H1 (cell line): ENCODE measurements at regions not wholly inside any gene's neighbourhood (a gene's known extent, or its start where the extent isn't known, plus 50 kb on each side); places are given as distances from the start of the nearest gene placed in this dataset.

Experiments
- CTCF ChIA-PET: fragments of 300-600 bp; sonication (Branson Sonifier 250); formaldehyde crosslinking; loops from one replicate; lab custom pipeline; 2021; ENCODE audit not compliant: partially characterized antibody; lab: Charles Lee
- POLR2A ChIA-PET: fragments of 300-600 bp; sonication (Branson Sonifier 250); formaldehyde crosslinking; loops from one replicate; lab custom pipeline; 2021; ENCODE audit warnings: inconsistent platforms; ENCODE audit not compliant: partially characterized antibody; lab: Charles Lee
- DNase-seq, 2 experiments: peaks; one replicate each; pipeline versions ENCODE4 v3.0.0 to v3.0.0-alpha.2; 2010 to 2022; ENCODE audit warnings: low spot score in 2 of 2, low read depth in 1 of 2, mixed read lengths in 1 of 2
- FAIRE-seq: peaks from 2 replicates; lab custom pipeline; 2011; peaks lifted over from hg19 to GRCh38; lab: Jason Lieb, UNC
- H2AFZ ChIP-seq: 2 replicates; pipeline ENCODE4 v1.8.1; 2012; ENCODE audit warnings: low read length, inconsistent platforms
- H2AK5ac ChIP-seq: 2 replicates; pipeline ENCODE4 v1.6.1; 2013; ENCODE audit warnings: low read depth, low read length
- H2BK120ac ChIP-seq: replicated peaks from 2 replicates; pipeline ENCODE3; 2013; ENCODE audit warnings: low read depth, low read length, inconsistent platforms
- H2BK12ac ChIP-seq: 2 replicates; pipeline ENCODE4 v1.6.1; 2013; ENCODE audit warnings: low read depth, low read length
- H2BK15ac ChIP-seq: 2 replicates; pipeline ENCODE4 v1.6.1; 2013; ENCODE audit warnings: low read length
- H2BK20ac ChIP-seq: 2 replicates; pipeline ENCODE4 v1.6.1; 2013; ENCODE audit warnings: low read length
- H2BK5ac ChIP-seq: 2 replicates; pipeline ENCODE4 v1.6.1; 2013; ENCODE audit warnings: low read depth, low read length
- H3K14ac ChIP-seq: 2 replicates; pipeline ENCODE4 v1.6.1; 2013; ENCODE audit warnings: inconsistent platforms; ENCODE audit not compliant: insufficient read length
- H3K18ac ChIP-seq: 2 replicates; pipeline ENCODE4 v1.6.1; 2013; ENCODE audit warnings: low read length; ENCODE audit errors: extremely low read depth
- H3K23ac ChIP-seq: 2 replicates; pipeline ENCODE4 v1.6.1; 2013; ENCODE audit warnings: inconsistent platforms; ENCODE audit not compliant: insufficient read length
- H3K23me2 ChIP-seq: 2 replicates; pipeline ENCODE4 v1.6.1; 2013; ENCODE audit warnings: low read depth, low read length
- H3K27ac ChIP-seq: 2 replicates; pipeline ENCODE4 v1.6.1; 2011; ENCODE audit warnings: low read depth, low read length, inconsistent platforms
- H3K27me3 ChIP-seq, 4 experiments: replicated peaks in 1 of 4; 1 replicate in 1 of 4; 2 replicates in 3 of 4; pipeline versions ENCODE4 v1.6.1 to v1.8.1; 2011 to 2013; ENCODE audit warnings: low read length in 3 of 4, mild to moderate bottlenecking in 3 of 4, inconsistent platforms in 2 of 4, mixed read lengths in 2 of 4, moderate library complexity in 1 of 4; ENCODE audit not compliant: control insufficient read depth in 3 of 4, insufficient read depth in 3 of 4; ENCODE audit errors: extremely low read depth in 1 of 4
- H3K36me3 ChIP-seq, 4 experiments: 2 replicates each; pipeline versions ENCODE4 v1.6.1 to v1.8.1; 2011 to 2013; ENCODE audit warnings: mild to moderate bottlenecking in 4 of 4, low read length in 3 of 4, moderate library complexity in 2 of 4, control low read depth in 1 of 4, inconsistent platforms in 1 of 4; ENCODE audit not compliant: insufficient read depth in 4 of 4, control insufficient read depth in 2 of 4
- H3K4ac ChIP-seq: replicated peaks from 2 replicates; pipeline ENCODE3; 2013; ENCODE audit warnings: low read length, low read depth, mixed read lengths, inconsistent platforms; ENCODE audit not compliant: insufficient read length
- H3K4me1 ChIP-seq, 4 experiments: replicated peaks in 1 of 4; 1 replicate in 1 of 4; 2 replicates in 3 of 4; pipeline versions ENCODE4 v1.6.1 to v1.8.1; 2011 to 2013; ENCODE audit warnings: low read length in 3 of 4, inconsistent platforms in 2 of 4, mixed read lengths in 1 of 4; ENCODE audit not compliant: insufficient read depth in 4 of 4, control insufficient read depth in 3 of 4
- H3K4me2 ChIP-seq, 2 experiments: 2 replicates each; pipeline versions ENCODE4 v1.6.1 to v1.8.1; 2011 to 2013; ENCODE audit warnings: low read depth in 2 of 2, low read length in 2 of 2, control low read depth in 1 of 2, inconsistent platforms in 1 of 2, mild to moderate bottlenecking in 1 of 2; ENCODE audit not compliant: insufficient read depth in 1 of 2
- H3K4me3 ChIP-seq, 4 experiments: fragments of 200-600, 300-600 bp in 1 of 4; sonication (generic), shearing (Covaris generic), sonication (Bioruptor Twin) in 1 of 4; 2 replicates each; pipeline versions ENCODE4 v1.5.1 to v1.8.1; 2011 to 2016; ENCODE audit warnings: low read length in 4 of 4, low read depth in 3 of 4, control low read depth in 2 of 4, inconsistent platforms in 2 of 4, mild to moderate bottlenecking in 2 of 4, mixed read lengths in 1 of 4, moderate library complexity in 1 of 4; ENCODE audit not compliant: insufficient read depth in 2 of 4; ENCODE audit errors: extremely low read depth in 1 of 4
- H3K56ac ChIP-seq: replicated peaks from 2 replicates; pipeline ENCODE3; 2013; ENCODE audit warnings: low read depth, mild to moderate bottlenecking, mixed read lengths, low read length, inconsistent platforms; ENCODE audit not compliant: insufficient read length
- H3K79me1 ChIP-seq: 2 replicates; pipeline ENCODE4 v1.6.1; 2013; ENCODE audit warnings: low read depth, low read length, control low read depth
- H3K79me2 ChIP-seq, 2 experiments: 2 replicates each; pipeline versions ENCODE4 v1.6.1 to v1.8.1; 2012 to 2013; ENCODE audit warnings: low read length in 2 of 2, mild to moderate bottlenecking in 2 of 2, inconsistent platforms in 1 of 2; ENCODE audit not compliant: insufficient read depth in 2 of 2, control insufficient read depth in 1 of 2
- H3K9ac ChIP-seq, 4 experiments: replicated peaks in 1 of 4; 1 replicate in 1 of 4; 2 replicates in 3 of 4; pipeline versions ENCODE4 v1.6.1 to v1.8.1; 2011 to 2013; ENCODE audit warnings: low read depth in 3 of 4, low read length in 3 of 4, control low read depth in 2 of 4, mild to moderate bottlenecking in 2 of 4, moderate library complexity in 2 of 4, inconsistent platforms in 1 of 4; ENCODE audit errors: extremely low read depth in 1 of 4
- H3K9me3 ChIP-seq, 2 experiments: 2 replicates each; pipeline versions ENCODE4 v1.6.1 to v1.8.1; 2012 to 2013; ENCODE audit warnings: mild to moderate bottlenecking in 2 of 2, moderate library complexity in 2 of 2, control low read depth in 1 of 2, inconsistent platforms in 1 of 2, low read depth in 1 of 2, low read length in 1 of 2, mixed read lengths in 1 of 2; ENCODE audit not compliant: insufficient read depth in 2 of 2
- H4K20me1 ChIP-seq, 2 experiments: replicated peaks in 1 of 2; 2 replicates each; pipeline versions ENCODE3 to v1.8.1; 2011 to 2013; ENCODE audit warnings: inconsistent platforms in 2 of 2, low read length in 2 of 2, mild to moderate bottlenecking in 1 of 2; ENCODE audit not compliant: insufficient read depth in 2 of 2, control insufficient read depth in 1 of 2
- H4K5ac ChIP-seq: 2 replicates; pipeline ENCODE4 v1.6.1; 2013; ENCODE audit warnings: low read length, low read depth, mixed read lengths, inconsistent platforms; ENCODE audit not compliant: insufficient read length
- H4K8ac ChIP-seq: 2 replicates; pipeline ENCODE4 v1.8.0; 2013; ENCODE audit warnings: mild to moderate bottlenecking, moderate library complexity, low read length, inconsistent platforms; ENCODE audit not compliant: insufficient read depth; ENCODE audit errors: extremely low read depth
- H4K91ac ChIP-seq: replicated peaks from 2 replicates; pipeline ENCODE3; 2013; ENCODE audit warnings: low read length, mixed read lengths, inconsistent platforms; ENCODE audit not compliant: insufficient read length
- CREB1 ChIP-seq: IDR thresholded peaks from 2 replicates; pipeline ENCODE4 v1.6.1; 2012; ENCODE audit warnings: inconsistent platforms
- CTBP2 ChIP-seq: IDR thresholded peaks from 2 replicates; pipeline ENCODE4 v1.7.0; 2011; ENCODE audit warnings: borderline replicate concordance, mild to moderate bottlenecking, moderate library complexity, mixed read lengths, low read length; ENCODE audit not compliant: insufficient read depth, insufficient read length
- EGR1 ChIP-seq: IDR thresholded peaks from 2 replicates; pipeline ENCODE4 v1.6.1; 2011; ENCODE audit warnings: low read depth, low read length, borderline replicate concordance
- FOSL1 ChIP-seq: IDR thresholded peaks from 2 replicates; pipeline ENCODE4 v1.6.1; 2011; ENCODE audit warnings: mild to moderate bottlenecking, low read depth, low read length, moderate library complexity; ENCODE audit not compliant: insufficient read depth
- GTF2F1 ChIP-seq: IDR thresholded peaks from 2 replicates; pipeline ENCODE4 v1.6.1; 2012; ENCODE audit warnings: low read depth, low read length, improper control_type of control experiment, borderline replicate concordance
- KDM1A ChIP-seq: fragments of 200-600, 300-600 bp; sonication (generic); IDR thresholded peaks from 2 replicates; pipeline ENCODE4 v1.7.1; 2016; ENCODE audit warnings: mild to moderate bottlenecking, low read length, borderline replicate concordance
- KDM4A ChIP-seq: IDR thresholded peaks from one replicate; pipeline ENCODE4 v1.7.1; 2012; ENCODE audit warnings: low read depth, mild to moderate bottlenecking, moderate library complexity, low read length, inconsistent platforms; ENCODE audit not compliant: severe bottlenecking
- KDM5A ChIP-seq: fragments of 200-600 bp; IDR thresholded peaks from 2 replicates; pipeline ENCODE4 v1.7.1; 2012; ENCODE audit warnings: mild to moderate bottlenecking, low read length, inconsistent platforms, mixed read lengths
- PHF8 ChIP-seq: fragments of 200-600 bp; sonication (generic); conservative IDR thresholded peaks from 2 replicates; pipeline ENCODE4 v1.7.1; 2012; ENCODE audit warnings: low read depth, mild to moderate bottlenecking, inconsistent platforms, low read length, moderate library complexity
- RFX5 ChIP-seq: IDR thresholded peaks from 2 replicates; pipeline ENCODE4 v1.6.1; 2011; ENCODE audit warnings: low read depth, low read length, improper control_type of control experiment, borderline replicate concordance
- SIN3A ChIP-seq, 2 experiments: IDR thresholded peaks in 1 of 2; conservative IDR thresholded peaks in 1 of 2; 2 replicates each; pipeline ENCODE4 v1.6.1; 2011 to 2012; ENCODE audit warnings: low read length in 2 of 2, improper control_type of control experiment in 1 of 2, low read depth in 1 of 2, mild to moderate bottlenecking in 1 of 2
- SRF ChIP-seq: IDR thresholded peaks from 2 replicates; pipeline ENCODE4 v1.6.1; 2011; ENCODE audit warnings: mild to moderate bottlenecking, low read depth, low read length, moderate library complexity
- SUZ12 ChIP-seq: fragments of 200-600 bp; sonication (generic); IDR thresholded peaks from 2 replicates; pipeline ENCODE4 v1.6.1; 2012; ENCODE audit warnings: mild to moderate bottlenecking, inconsistent platforms, low read length, moderate library complexity, mixed read lengths
- WGBS, 2 experiments: shearing (Covaris generic) in 1 of 2; methylation state at CpG; one replicate each; pipeline versions ENCODE4 v1.1.6 to v1.1.7; 2013 to 2015; ENCODE audit warnings: low lambda C conversion rate in 2 of 2, mixed read lengths in 2 of 2, inconsistent platforms in 1 of 2, low coverage in 1 of 2, missing lambda C conversion rate in 1 of 2; ENCODE audit not compliant: insufficient replicate concordance in 2 of 2, insufficient coverage in 1 of 2, insufficient read length in 1 of 2; ENCODE audit errors: extremely low coverage in 1 of 2, missing lambda C conversion rate in 1 of 2; 5-methylcytosine and 5-hydroxymethylcytosine counted together

DNA sequence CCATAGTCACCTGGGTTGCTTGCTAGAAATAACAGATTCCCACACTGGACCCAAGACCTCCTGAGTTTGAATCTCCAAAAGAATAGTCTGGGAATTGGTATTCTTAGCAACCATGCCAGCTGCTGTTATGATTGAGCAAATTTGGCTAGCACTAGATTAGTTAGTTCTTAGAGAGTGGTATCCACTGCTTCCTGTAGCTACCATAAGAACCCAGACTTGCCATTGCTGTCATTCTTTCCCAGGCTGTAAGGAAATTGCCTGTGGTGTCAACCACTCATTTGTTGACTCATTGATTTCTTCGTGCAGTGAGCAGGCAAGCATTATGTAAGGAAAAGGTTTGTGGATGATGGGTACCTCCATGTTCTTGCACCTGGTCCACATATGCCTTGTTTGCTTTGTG is 201.8 kb upstream of the RGS6 start:
- TF ChIP-seq KDM5A (no peak), EGR1 (no peak), SIN3A (conservative IDR thresholded peaks at IDR 0.05 in 1 of 2, IDR thresholded peaks at IDR 0.05 in 1 of 2; ENCODE audit: low read depth in 1 of 2, low read length in 2 of 2) (no peak), CREB1 (no peak), KDM4A (no peak), CTBP2 (no peak), SRF (no peak), RFX5 (no peak), SUZ12 (no peak), KDM1A (no peak), PHF8 (no peak), FOSL1 (no peak), GTF2F1 (no peak)
- Histone ChIP-seq H2AFZ (no peak overlapping the region), H3K4me3 (no peak overlapping the region), H3K18ac (no peak overlapping the region), H2BK5ac (no peak overlapping the region), H2BK15ac (no peak overlapping the region), H2BK12ac (no peak overlapping the region), H3K4ac (no peak overlapping the region), H3K79me1 (no peaks in the 10 kb centered on the region), H3K27ac (no peak overlapping the region), H2BK20ac (no peak overlapping the region), H3K56ac (no peak overlapping the region), H3K4me1 (no peaks in the 10 kb centered on the region), H3K27me3 (no peaks in the 10 kb centered on the region), H3K79me2 (no peaks in the 10 kb centered on the region), H3K23me2 (no peaks in the 10 kb centered on the region), H3K36me3 (peaks cover 2 to 38% (median 23%) of the 10 kb centered on the region in 4 experiments; a peak in 6 of 8 replicates), H4K91ac (no peak overlapping the region), H3K4me2 (no peak overlapping the region), H3K9me3 (no peaks in the 10 kb centered on the region), H4K8ac (no peak overlapping the region), H2AK5ac (no peak overlapping the region), H3K14ac (no peak overlapping the region), H2BK120ac (no peak overlapping the region), H3K9ac (no peak overlapping the region), H3K23ac (no peak overlapping the region), H4K20me1 (no peaks in the 10 kb centered on the region), H4K5ac (no peak overlapping the region)
- CTCF ChIA-PET: interaction anchor here (0.6 to 0.7 kb wide), 2 partner anchors 10 to 23 kb away, joined by 3 to 4 read pairs; no protein-coding TSS in a partner anchor
- WGBS, 2 experiments: 75% methylated on average over 1 of the region's 1 CpG; no CpG with 5 or more reads in 1 of the 2 experiments
- DNase-seq (no peak), FAIRE-seq (no peak)
- POLR2A ChIA-PET: no interaction called here
